ENCODE measurements at regions not wholly inside any gene's neighbourhood (a gene's known extent, or its start where the extent isn't known, plus 50 kb on each side); places are given as distances from the start of the nearest gene placed in this dataset.

DNA sequence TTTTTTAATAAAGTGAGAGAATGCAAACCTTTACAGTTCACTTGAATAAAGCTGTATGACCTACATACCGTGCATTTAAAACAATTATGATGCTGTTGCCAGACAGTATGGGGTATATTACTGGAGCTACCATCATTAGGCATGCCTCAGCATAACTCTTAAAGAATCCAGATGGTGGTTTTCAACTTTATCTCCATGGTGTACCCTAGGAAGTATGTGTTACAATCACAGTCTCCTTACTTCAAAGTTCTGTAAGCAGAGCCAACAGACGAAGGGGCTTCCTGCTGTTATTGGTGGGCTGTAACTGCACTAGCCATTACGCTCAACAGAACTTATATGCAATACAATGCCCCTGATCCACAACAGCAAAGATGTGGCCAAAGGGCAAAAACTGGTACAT, 803.3 kb downstream of the DTWD2 start:
- ChIA-PET POLR2A (no interaction called here), CTCF (no interaction called here)
- Mint-ChIP-seq H3K4me1 (no peaks in the 10 kb centered on the region), H3K27ac (no peak overlapping the region), H3K4me3 (no peak overlapping the region), H3K9me3 (no peaks in the 10 kb centered on the region), H3K27me3 (no peaks in the 10 kb centered on the region), H3K36me3 (ENCODE audit: low read depth) (no peaks in the 10 kb centered on the region)
- TF ChIP-seq, protein P1, sequence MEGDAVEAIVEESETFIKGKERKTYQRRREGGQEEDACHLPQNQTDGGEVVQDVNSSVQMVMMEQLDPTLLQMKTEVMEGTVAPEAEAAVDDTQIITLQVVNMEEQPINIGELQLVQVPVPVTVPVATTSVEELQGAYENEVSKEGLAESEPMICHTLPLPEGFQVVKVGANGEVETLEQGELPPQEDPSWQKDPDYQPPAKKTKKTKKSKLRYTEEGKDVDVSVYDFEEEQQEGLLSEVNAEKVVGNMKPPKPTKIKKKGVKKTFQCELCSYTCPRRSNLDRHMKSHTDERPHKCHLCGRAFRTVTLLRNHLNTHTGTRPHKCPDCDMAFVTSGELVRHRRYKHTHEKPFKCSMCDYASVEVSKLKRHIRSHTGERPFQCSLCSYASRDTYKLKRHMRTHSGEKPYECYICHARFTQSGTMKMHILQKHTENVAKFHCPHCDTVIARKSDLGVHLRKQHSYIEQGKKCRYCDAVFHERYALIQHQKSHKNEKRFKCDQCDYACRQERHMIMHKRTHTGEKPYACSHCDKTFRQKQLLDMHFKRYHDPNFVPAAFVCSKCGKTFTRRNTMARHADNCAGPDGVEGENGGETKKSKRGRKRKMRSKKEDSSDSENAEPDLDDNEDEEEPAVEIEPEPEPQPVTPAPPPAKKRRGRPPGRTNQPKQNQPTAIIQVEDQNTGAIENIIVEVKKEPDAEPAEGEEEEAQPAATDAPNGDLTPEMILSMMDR (IDR thresholded peaks at IDR 0.05), result no peak
- intact Hi-C loops (cut with micrococcal nuclease), result no loop called here
- ATAC-seq (ENCODE audit: low read depth) (no peak), DNase-seq (no peak)

DNA sequence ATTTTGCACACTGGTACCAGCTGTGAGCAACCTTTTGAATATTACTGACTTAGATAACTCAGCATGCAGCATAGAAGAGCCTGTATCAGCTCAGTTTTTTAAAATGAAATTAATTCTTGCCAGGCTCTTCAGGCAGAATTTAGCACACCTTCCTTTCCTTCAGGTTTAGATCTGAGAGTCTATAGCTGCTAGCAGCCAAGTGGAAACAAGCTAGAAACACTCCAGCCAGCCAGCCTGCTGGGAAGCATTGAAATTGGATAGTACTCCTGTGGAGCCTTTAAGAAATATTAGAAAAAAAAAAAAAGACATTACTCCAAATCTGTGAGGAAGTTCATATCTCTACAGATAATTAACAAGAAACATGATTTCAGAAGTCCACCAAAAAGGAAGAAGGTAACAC, 812.2 kb downstream of the DTWD2 start:
- CTCF ChIA-PET, result no interaction called here
- DNase-seq, result no peak
- POLR2A ChIA-PET, result no interaction called here
- intact Hi-C loops (cut with micrococcal nuclease), result no loop called here
- H3K27me3 Mint-ChIP-seq, result no peaks in the 10 kb centered on the region
- H3K36me3 Mint-ChIP-seq (ENCODE audit: low read depth), result no peaks in the 10 kb centered on the region
- no peak for ATAC-seq (ENCODE audit: low read depth)
- TF ChIP-seq, protein P1 (IDR thresholded peaks at IDR 0.05), result no peak
- H3K9me3 Mint-ChIP-seq, result peaks cover 5% of the 10 kb centered on the region
- H3K4me3 Mint-ChIP-seq, result no peak overlapping the region
- no peaks in the 10 kb centered on the region for H3K4me1 Mint-ChIP-seq
- no peak overlapping the region for H3K27ac Mint-ChIP-seq

DNA sequence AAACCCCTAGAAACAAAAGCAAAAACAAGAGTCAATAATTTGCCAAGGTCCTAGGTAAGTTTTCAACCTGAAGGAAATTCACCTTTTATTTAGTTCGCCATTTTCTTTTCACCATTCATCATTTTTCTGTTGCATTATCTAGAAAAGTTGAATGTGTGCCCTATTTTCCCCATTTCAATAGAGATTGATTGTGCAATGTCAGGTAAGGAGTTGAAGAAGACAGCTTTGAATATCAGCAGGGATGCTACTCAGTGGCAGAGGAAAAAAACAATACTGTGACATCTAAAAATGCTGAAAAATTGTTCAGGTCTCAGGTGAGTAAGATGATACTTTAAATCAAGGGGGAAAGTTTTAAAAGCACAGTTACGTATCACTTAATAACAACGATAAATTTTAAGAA, 813.7 kb downstream of the DTWD2 start:
- ChIA-PET CTCF (no interaction called here), POLR2A (no interaction called here)
- Mint-ChIP-seq H3K36me3 (ENCODE audit: low read depth) (no peaks in the 10 kb centered on the region), H3K27me3 (no peaks in the 10 kb centered on the region), H3K9me3 (peaks cover 5% of the 10 kb centered on the region), H3K4me1 (no peaks in the 10 kb centered on the region), H3K27ac (no peak overlapping the region), H3K4me3 (no peak overlapping the region)
- DNase-seq (no peak), ATAC-seq (ENCODE audit: low read depth) (no peak)
- TF ChIP-seq, protein P1 (IDR thresholded peaks at IDR 0.05), result no peak
- intact Hi-C loops (cut with micrococcal nuclease), result no loop called here

DNA sequence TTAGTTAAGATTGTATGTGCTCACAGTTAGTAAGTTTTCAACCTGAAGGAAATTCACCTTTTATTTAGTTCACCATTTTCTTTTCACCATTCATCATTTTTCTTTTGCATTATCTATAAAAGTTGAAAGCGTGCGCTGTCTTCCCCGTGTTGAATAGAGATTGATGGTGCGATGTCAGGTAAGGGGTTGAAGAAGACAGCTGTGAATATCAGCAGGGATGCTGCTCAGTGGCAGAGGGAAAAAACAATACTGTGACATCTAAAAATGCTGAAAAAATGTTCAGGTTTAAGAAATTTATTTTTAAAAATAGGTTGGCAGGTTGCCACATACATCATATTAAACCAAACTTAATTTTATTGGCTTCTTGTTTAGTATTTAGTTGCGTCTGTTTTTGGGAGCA, 815.0 kb downstream of the DTWD2 start:
- ChIA-PET CTCF (no interaction called here), POLR2A (no interaction called here)
- no peaks in the 10 kb centered on the region for H3K4me1 Mint-ChIP-seq
- intact Hi-C loops (cut with micrococcal nuclease), result no loop called here
- H3K27me3 Mint-ChIP-seq, result no peaks in the 10 kb centered on the region
- H3K27ac Mint-ChIP-seq, result no peak overlapping the region
- no peak overlapping the region for H3K4me3 Mint-ChIP-seq
- ATAC-seq (ENCODE audit: low read depth), result no peak
- TF ChIP-seq, protein P1 (IDR thresholded peaks at IDR 0.05), result no peak
- no peaks in the 10 kb centered on the region for H3K36me3 Mint-ChIP-seq (ENCODE audit: low read depth)
- H3K9me3 Mint-ChIP-seq, result peaks cover 5% of the 10 kb centered on the region
- DNase-seq, result no peak

DNA sequence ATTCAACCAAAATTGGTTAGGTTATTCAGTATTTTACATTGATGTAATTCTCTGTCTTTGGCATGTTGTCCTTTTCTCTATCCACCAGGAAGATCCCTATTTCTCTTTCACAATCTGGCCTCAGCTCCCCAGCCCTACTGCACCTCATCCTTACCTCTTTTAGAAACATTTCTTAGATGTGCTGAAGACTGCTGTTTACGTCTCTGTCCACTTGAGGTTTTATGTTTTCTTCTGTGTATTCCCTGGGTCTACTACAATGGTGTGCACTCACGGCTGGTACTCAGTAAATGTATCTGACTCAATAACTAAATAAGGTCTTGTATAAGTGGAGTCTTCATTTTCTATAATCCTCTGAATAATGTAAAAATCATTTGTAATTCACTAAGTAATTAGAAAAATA, 822.7 kb downstream of the DTWD2 start:
- Mint-ChIP-seq H3K27me3 (no peaks in the 10 kb centered on the region), H3K4me1 (no peaks in the 10 kb centered on the region), H3K27ac (no peak overlapping the region), H3K36me3 (ENCODE audit: low read depth) (no peaks in the 10 kb centered on the region), H3K4me3 (no peak overlapping the region), H3K9me3 (no peaks in the 10 kb centered on the region)
- ATAC-seq (ENCODE audit: low read depth) (no peak), DNase-seq (no peak)
- CTCF ChIA-PET, result no interaction called here
- POLR2A ChIA-PET, result no interaction called here
- TF ChIP-seq, protein P1 (IDR thresholded peaks at IDR 0.05), result no peak
- intact Hi-C loops (cut with micrococcal nuclease), result no loop called here

All from activated B cell treated with CpG ODN at 0.5 μM for 24 hours (primary cell).